Stimulated activated CD4-positive, alpha-beta T cell treated with anti-CD3 and anti-CD28 coated beads, Interleukin-1b, Interleukin-23, amount 100 ng/mL, for 4 hours (primary cell): ENCODE measurements at regions not wholly inside any gene's neighbourhood (a gene's known extent, or its start where the extent isn't known, plus 50 kb on each side); places are given as distances from the start of the nearest gene placed in this dataset.
"Not testable (repeated sequence)": the region's sequence is repeated elsewhere in the genome, so short reads cannot be mapped to it uniquely, and the experiment has no call there.

Source experiments
- DNase-seq, 2 donors: peaks; one replicate each; pipeline ENCODE4 v3.0.0-alpha.2; 2020; ENCODE audit warnings: low read depth in 2 of 2

DNA sequence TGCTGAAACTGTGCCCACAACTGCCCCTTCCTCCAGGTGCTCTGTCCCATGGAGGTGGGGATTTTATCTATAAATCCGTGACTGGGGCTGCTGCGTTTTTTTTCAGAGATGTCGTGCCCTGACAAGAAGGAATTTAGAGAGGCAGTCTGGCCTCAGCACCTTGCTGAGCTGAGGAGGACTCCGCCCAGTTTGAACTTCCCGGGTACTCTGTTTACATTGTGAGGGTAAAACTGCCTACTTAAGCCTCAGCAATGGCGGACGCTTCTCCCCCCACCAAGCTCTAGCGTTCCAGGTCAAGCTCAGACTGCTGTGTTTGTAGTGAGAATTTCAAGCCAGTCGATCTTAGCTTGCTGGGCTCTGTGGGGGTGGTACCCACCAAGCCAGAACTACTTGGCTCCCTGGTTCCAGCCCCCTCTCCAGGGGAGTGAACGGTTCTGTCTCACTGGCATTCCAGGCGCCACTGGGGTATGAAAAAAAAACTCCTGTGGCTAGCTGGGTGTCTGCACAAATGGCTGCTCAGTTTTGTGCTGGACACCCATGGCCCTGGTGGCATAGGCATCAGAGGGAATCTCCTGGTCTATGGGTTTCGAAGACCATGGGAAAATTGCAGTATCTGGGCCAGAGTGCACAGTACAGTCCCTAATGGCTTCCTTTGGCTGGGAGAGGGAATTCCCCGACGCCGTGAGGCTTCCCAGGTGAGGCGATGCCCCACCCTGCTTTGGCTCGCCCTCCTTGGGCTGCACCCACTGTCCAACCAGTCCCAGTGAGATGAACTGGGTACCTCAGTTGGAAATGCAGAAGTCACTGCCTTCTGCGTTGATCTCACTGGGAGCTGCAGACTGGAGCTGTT is 68.5 kb upstream of the SGO1 start:
- no peak for DNase-seq

DNA sequence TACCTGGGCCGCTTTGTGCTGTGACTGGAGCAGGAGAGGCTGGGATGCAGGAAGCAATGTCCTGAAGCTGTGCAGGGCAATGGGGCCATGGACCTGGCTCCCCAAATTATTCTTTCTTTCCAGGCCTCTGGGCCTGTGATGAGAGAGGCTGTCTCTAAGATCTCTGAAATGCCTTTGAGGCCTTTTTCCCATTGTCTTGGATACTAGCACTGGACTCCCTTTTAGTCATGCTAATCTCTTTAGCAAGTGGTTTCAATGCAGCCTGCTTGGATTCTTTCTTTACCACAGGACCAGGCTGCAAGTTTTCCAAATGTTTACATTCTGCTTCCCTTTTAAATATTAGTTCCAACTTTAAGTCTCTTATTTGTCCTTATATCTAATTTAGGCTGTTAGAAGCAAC is 64.8 kb upstream of the SGO1 start:
- DNase-seq = no peak

DNA sequence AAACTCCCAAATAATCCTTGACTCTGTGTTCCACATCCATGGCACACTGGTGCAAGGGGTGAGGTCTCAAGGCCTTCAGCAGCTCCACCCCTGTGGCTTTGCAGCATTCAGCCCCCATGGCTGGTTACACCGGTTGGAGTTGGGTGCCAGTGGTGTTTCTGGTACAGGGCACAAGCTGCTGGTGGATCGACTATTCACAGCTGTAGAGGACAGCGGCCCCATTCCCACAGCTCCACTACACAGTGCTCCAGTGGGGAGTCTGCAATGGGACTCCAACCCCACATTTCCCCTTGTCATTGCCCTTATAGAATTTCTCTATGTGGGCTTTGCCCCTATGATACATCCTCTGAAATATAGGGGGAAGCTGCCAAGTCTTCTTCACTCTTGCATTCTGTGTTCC is 64.3 kb upstream of the SGO1 start:
- no peak for DNase-seq

DNA sequence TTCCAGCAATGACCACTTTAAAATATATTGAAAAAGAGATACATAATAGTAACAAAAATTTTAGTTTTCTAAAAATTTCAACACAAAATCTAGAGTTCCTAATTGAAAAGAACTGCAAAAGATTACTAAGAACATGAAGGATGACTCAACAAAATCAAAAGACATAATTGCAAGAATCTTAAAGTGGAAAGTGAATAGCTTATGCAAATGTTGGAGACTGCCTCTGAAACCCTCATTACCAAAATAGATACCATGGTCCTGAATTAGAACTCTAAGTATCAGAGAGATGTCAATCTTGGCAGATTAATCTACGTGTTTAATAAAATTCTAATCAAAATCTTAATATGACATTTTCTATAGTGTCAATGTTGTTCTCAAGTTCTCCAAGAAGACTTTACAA is 60.7 kb upstream of the SGO1 start:
- no peak for DNase-seq

DNA sequence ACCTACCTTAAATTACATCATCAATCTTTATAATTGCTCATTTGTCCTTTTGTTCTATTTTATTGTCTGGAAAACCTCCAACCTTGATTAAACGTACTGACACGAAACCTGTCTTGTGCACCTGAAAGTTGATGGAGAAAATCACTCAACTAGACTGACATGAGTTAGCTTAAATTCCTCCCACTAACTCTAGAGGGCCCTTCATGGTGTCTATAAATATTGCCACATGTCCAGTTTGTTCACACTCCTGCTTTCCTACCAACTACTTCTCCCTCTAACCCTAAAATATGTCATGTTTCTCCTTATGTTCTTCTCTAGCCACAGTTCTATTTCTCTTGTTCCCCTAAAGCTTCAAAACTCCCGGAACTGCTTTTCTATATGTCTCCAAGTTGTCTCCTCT is 59.8 kb upstream of the SGO1 start:
- DNase-seq = no peak

DNA sequence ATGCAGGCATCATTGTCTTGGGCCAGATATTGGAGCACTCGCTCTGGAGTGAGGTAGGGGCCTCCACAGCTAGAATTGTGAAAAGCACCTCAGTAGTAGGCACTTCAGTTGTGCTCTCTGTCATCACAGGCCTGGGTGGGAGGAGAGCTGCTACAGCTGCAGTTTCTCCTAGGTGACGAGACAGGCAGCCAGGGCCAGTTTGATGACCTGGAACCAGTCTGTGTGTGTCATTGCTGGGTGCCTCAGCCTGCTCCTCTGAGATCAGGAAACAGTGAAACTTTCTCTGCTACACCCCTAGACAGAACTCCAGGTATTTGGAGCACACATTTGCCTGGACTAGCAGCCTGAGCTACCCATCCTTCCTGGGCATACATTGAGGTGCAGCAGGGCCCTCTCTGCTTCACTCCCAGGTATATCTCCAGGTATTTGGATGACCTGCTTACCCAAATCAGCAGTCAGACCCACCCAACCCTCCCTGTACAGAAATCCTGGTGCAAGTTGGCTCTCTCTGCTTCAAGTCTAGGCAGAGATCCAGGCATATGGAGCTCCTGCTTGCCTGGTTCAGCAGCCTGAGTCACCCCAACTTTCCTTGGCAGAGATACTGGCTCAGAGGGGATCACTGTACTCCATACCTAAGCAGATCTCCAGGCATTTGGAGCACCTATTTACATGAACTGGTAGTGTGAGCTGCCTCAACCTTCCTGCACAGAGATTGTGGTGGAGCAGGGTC is 54.3 kb upstream of the SGO1 start:
- no peak for DNase-seq

DNA sequence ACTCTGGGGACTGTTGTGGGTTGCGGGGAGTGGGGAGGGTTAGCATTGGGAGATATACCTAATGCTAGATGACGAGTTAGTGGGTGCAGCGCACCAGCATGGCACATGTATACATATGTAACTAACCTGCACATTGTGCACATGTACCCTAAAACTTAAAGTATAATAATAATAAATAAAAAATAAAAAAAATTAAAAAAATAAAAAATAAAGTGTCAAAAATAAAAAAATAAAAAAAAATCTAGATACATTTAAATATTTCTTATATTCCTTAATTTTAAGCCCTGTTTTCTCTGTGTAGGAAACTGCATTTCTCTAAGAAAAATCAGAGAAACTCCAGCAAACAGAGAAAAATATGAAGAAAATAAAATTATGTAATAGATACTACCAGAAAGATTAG is 52.2 kb upstream of the SGO1 start:
- not testable (repeated sequence) for DNase-seq

DNA sequence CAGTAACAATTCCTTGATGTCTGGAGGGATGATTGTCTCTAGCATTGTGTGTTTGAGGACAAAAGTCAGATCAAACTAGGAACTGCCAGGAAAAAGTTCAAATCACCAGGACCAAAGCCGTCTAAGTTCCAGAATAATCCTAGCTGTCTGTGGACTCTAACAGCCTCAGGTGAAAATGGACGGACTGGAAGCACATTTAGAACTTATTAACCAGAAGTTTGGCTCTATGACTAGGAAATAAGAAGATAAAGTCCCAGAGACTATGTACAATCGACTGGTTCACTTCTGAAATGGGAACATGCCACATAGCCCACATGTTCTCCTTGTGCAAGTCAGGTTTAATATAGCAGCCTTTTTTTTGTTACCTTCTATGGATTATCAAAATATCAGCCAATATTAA is 50.6 kb upstream of the SGO1 start:
- DNase-seq = no peak
